ENCODE measurements at regions not wholly inside any gene's neighbourhood (a gene's known extent, or its start where the extent isn't known, plus 50 kb on each side); places are given as distances from the start of the nearest gene placed in this dataset.

GRCh38 chr15:46329876-46330275 is 695.0 kb downstream of the SQOR start:
- H3K27me3 ChIP-seq = no peaks in the 10 kb centered on the region
- no peak for TF ChIP-seq CTCF (IDR thresholded peaks at IDR 0.05)
- H3K36me3 ChIP-seq = no peaks in the 10 kb centered on the region
- H3K27ac ChIP-seq = no peak overlapping the region
- no peak overlapping the region for H3K9ac ChIP-seq (ENCODE audit: low read depth in 2 of 2, low read length in 2 of 2)
- no peak overlapping the region for H3K4me3 ChIP-seq
- no peaks in the 10 kb centered on the region for H3K4me1 ChIP-seq
- H3K9me3 ChIP-seq = no peaks in the 10 kb centered on the region
- intact Hi-C loops (cut with DNase I) = no loop called here
- no peak for DNase-seq

- DNase-seq = no peak
- intact Hi-C loops (cut with DNase I) = no loop called here
- Histone ChIP-seq H3K36me3 (no peaks in the 10 kb centered on the region), H3K9me3 (no peaks in the 10 kb centered on the region), H3K9ac (ENCODE audit: low read depth in 2 of 2, low read length in 2 of 2) (no peak overlapping the region), H3K27ac (no peak overlapping the region), H3K4me3 (no peak overlapping the region), H3K27me3 (no peaks in the 10 kb centered on the region), H3K4me1 (no peaks in the 10 kb centered on the region)
- TF ChIP-seq CTCF (IDR thresholded peaks at IDR 0.05) = no peak
These were observed 696.7 kb downstream of the SQOR start for GRCh38 chr15:46331546-46331945.

- Histone ChIP-seq H3K36me3 (no peaks in the 10 kb centered on the region), H3K4me1 (no peaks in the 10 kb centered on the region), H3K9me3 (no peaks in the 10 kb centered on the region), H3K9ac (ENCODE audit: low read depth in 2 of 2, low read length in 2 of 2) (no peak overlapping the region), H3K27me3 (no peaks in the 10 kb centered on the region), H3K27ac (no peak overlapping the region), H3K4me3 (no peak overlapping the region)
- DNase-seq = no peak
- TF ChIP-seq CTCF (IDR thresholded peaks at IDR 0.05) = no peak
- intact Hi-C loops (cut with DNase I) = no loop called here
These were observed 708.5 kb downstream of the SQOR start for GRCh38 chr15:46343196-46343935.

GRCh38 chr15:46344115-46344724 is 709.4 kb downstream of the SQOR start:
- H3K4me3 ChIP-seq = no peak overlapping the region
- H3K9ac ChIP-seq (ENCODE audit: low read depth in 2 of 2, low read length in 2 of 2) = no peak overlapping the region
- no peaks in the 10 kb centered on the region for H3K4me1 ChIP-seq
- H3K27ac ChIP-seq = no peak overlapping the region
- H3K9me3 ChIP-seq = no peaks in the 10 kb centered on the region
- intact Hi-C loops (cut with DNase I) = no loop called here
- no peak for TF ChIP-seq CTCF (IDR thresholded peaks at IDR 0.05)
- H3K27me3 ChIP-seq = no peaks in the 10 kb centered on the region
- H3K36me3 ChIP-seq = no peaks in the 10 kb centered on the region
- no peak for DNase-seq

GRCh38 chr15:46344915-46345314 is 710.1 kb downstream of the SQOR start:
- DNase-seq = no peak
- no peaks in the 10 kb centered on the region for H3K36me3 ChIP-seq
- intact Hi-C loops (cut with DNase I) = no loop called here

More at GRCh38 chr15:46344915-46345314, 710.1 kb downstream of the SQOR start:
- Histone ChIP-seq H3K4me3 (no peak overlapping the region), H3K9me3 (no peaks in the 10 kb centered on the region), H3K27ac (no peak overlapping the region), H3K9ac (ENCODE audit: low read depth in 2 of 2, low read length in 2 of 2) (no peak overlapping the region), H3K4me1 (no peaks in the 10 kb centered on the region), H3K27me3 (no peaks in the 10 kb centered on the region)
- no peak for TF ChIP-seq CTCF (IDR thresholded peaks at IDR 0.05)

All from colonic mucosa (tissue), 4 donors.